ENCODE measurements at regions not wholly inside any gene's neighbourhood (a gene's known extent, or its start where the extent isn't known, plus 50 kb on each side); places are given as distances from the start of the nearest gene placed in this dataset.

DNA sequence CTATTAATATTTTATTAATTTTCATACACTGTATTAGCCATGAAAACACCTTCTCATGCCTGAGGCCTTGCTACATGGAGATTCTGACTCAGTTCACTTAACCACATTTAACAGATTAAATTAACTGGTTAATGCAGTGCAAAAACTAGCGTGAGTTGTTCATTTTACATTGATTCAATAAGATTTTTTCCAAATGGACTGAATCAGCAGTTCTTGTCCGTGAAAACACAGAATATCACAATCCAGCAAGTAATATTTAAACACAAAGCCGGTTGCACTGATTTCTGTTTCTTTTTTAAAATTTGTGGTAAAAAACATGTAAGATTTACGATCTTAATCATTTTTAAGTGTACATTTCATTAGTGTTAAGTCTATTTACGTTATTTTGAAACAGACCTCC is 118.2 kb upstream of the THUMPD2 start:
- TF ChIP-seq, protein P1, sequence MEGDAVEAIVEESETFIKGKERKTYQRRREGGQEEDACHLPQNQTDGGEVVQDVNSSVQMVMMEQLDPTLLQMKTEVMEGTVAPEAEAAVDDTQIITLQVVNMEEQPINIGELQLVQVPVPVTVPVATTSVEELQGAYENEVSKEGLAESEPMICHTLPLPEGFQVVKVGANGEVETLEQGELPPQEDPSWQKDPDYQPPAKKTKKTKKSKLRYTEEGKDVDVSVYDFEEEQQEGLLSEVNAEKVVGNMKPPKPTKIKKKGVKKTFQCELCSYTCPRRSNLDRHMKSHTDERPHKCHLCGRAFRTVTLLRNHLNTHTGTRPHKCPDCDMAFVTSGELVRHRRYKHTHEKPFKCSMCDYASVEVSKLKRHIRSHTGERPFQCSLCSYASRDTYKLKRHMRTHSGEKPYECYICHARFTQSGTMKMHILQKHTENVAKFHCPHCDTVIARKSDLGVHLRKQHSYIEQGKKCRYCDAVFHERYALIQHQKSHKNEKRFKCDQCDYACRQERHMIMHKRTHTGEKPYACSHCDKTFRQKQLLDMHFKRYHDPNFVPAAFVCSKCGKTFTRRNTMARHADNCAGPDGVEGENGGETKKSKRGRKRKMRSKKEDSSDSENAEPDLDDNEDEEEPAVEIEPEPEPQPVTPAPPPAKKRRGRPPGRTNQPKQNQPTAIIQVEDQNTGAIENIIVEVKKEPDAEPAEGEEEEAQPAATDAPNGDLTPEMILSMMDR (IDR thresholded peaks at IDR 0.05) = no peak
- TF ChIP-seq POLR2A (IDR thresholded peaks at IDR 0.05) = no peak
